H1 (cell line): ENCODE measurements at regions not wholly inside any gene's neighbourhood (a gene's known extent, or its start where the extent isn't known, plus 50 kb on each side); places are given as distances from the start of the nearest gene placed in this dataset.

Experiments used
- CTCF ChIA-PET: fragments of 300-600 bp; sonication (Branson Sonifier 250); formaldehyde crosslinking; loops from one replicate; lab custom pipeline; 2021; ENCODE audit not compliant: partially characterized antibody; lab: Charles Lee
- POLR2A ChIA-PET: fragments of 300-600 bp; sonication (Branson Sonifier 250); formaldehyde crosslinking; loops from one replicate; lab custom pipeline; 2021; ENCODE audit warnings: inconsistent platforms; ENCODE audit not compliant: partially characterized antibody; lab: Charles Lee
- DNase-seq, 2 experiments: peaks; one replicate each; pipeline versions ENCODE4 v3.0.0 to v3.0.0-alpha.2; 2010 to 2022; ENCODE audit warnings: low spot score in 2 of 2, low read depth in 1 of 2, mixed read lengths in 1 of 2
- FAIRE-seq: peaks from 2 replicates; lab custom pipeline; 2011; peaks lifted over from hg19 to GRCh38; lab: Jason Lieb, UNC
- H2AFZ ChIP-seq: 2 replicates; pipeline ENCODE4 v1.8.1; 2012; ENCODE audit warnings: low read length, inconsistent platforms
- H2AK5ac ChIP-seq: 2 replicates; pipeline ENCODE4 v1.6.1; 2013; ENCODE audit warnings: low read depth, low read length
- H2BK120ac ChIP-seq: replicated peaks from 2 replicates; pipeline ENCODE3; 2013; ENCODE audit warnings: low read depth, low read length, inconsistent platforms
- H2BK12ac ChIP-seq: 2 replicates; pipeline ENCODE4 v1.6.1; 2013; ENCODE audit warnings: low read depth, low read length
- H2BK15ac ChIP-seq: 2 replicates; pipeline ENCODE4 v1.6.1; 2013; ENCODE audit warnings: low read length
- H2BK20ac ChIP-seq: 2 replicates; pipeline ENCODE4 v1.6.1; 2013; ENCODE audit warnings: low read length
- H2BK5ac ChIP-seq: 2 replicates; pipeline ENCODE4 v1.6.1; 2013; ENCODE audit warnings: low read depth, low read length
- H3K14ac ChIP-seq: 2 replicates; pipeline ENCODE4 v1.6.1; 2013; ENCODE audit warnings: inconsistent platforms; ENCODE audit not compliant: insufficient read length
- H3K18ac ChIP-seq: 2 replicates; pipeline ENCODE4 v1.6.1; 2013; ENCODE audit warnings: low read length; ENCODE audit errors: extremely low read depth
- H3K23ac ChIP-seq: 2 replicates; pipeline ENCODE4 v1.6.1; 2013; ENCODE audit warnings: inconsistent platforms; ENCODE audit not compliant: insufficient read length
- H3K23me2 ChIP-seq: 2 replicates; pipeline ENCODE4 v1.6.1; 2013; ENCODE audit warnings: low read depth, low read length
- H3K27ac ChIP-seq: 2 replicates; pipeline ENCODE4 v1.6.1; 2011; ENCODE audit warnings: low read depth, low read length, inconsistent platforms
- H3K27me3 ChIP-seq, 4 experiments: replicated peaks in 1 of 4; 1 replicate in 1 of 4; 2 replicates in 3 of 4; pipeline versions ENCODE4 v1.6.1 to v1.8.1; 2011 to 2013; ENCODE audit warnings: low read length in 3 of 4, mild to moderate bottlenecking in 3 of 4, inconsistent platforms in 2 of 4, mixed read lengths in 2 of 4, moderate library complexity in 1 of 4; ENCODE audit not compliant: control insufficient read depth in 3 of 4, insufficient read depth in 3 of 4; ENCODE audit errors: extremely low read depth in 1 of 4
- H3K36me3 ChIP-seq, 4 experiments: 2 replicates each; pipeline versions ENCODE4 v1.6.1 to v1.8.1; 2011 to 2013; ENCODE audit warnings: mild to moderate bottlenecking in 4 of 4, low read length in 3 of 4, moderate library complexity in 2 of 4, control low read depth in 1 of 4, inconsistent platforms in 1 of 4; ENCODE audit not compliant: insufficient read depth in 4 of 4, control insufficient read depth in 2 of 4
- H3K4ac ChIP-seq: replicated peaks from 2 replicates; pipeline ENCODE3; 2013; ENCODE audit warnings: low read length, low read depth, mixed read lengths, inconsistent platforms; ENCODE audit not compliant: insufficient read length
- H3K4me1 ChIP-seq, 4 experiments: replicated peaks in 1 of 4; 1 replicate in 1 of 4; 2 replicates in 3 of 4; pipeline versions ENCODE4 v1.6.1 to v1.8.1; 2011 to 2013; ENCODE audit warnings: low read length in 3 of 4, inconsistent platforms in 2 of 4, mixed read lengths in 1 of 4; ENCODE audit not compliant: insufficient read depth in 4 of 4, control insufficient read depth in 3 of 4
- H3K4me2 ChIP-seq, 2 experiments: 2 replicates each; pipeline versions ENCODE4 v1.6.1 to v1.8.1; 2011 to 2013; ENCODE audit warnings: low read depth in 2 of 2, low read length in 2 of 2, control low read depth in 1 of 2, inconsistent platforms in 1 of 2, mild to moderate bottlenecking in 1 of 2; ENCODE audit not compliant: insufficient read depth in 1 of 2
- H3K4me3 ChIP-seq, 4 experiments: fragments of 200-600, 300-600 bp in 1 of 4; sonication (generic), shearing (Covaris generic), sonication (Bioruptor Twin) in 1 of 4; 2 replicates each; pipeline versions ENCODE4 v1.5.1 to v1.8.1; 2011 to 2016; ENCODE audit warnings: low read length in 4 of 4, low read depth in 3 of 4, control low read depth in 2 of 4, inconsistent platforms in 2 of 4, mild to moderate bottlenecking in 2 of 4, mixed read lengths in 1 of 4, moderate library complexity in 1 of 4; ENCODE audit not compliant: insufficient read depth in 2 of 4; ENCODE audit errors: extremely low read depth in 1 of 4
- H3K56ac ChIP-seq: replicated peaks from 2 replicates; pipeline ENCODE3; 2013; ENCODE audit warnings: low read depth, mild to moderate bottlenecking, mixed read lengths, low read length, inconsistent platforms; ENCODE audit not compliant: insufficient read length
- H3K79me1 ChIP-seq: 2 replicates; pipeline ENCODE4 v1.6.1; 2013; ENCODE audit warnings: low read depth, low read length, control low read depth
- H3K79me2 ChIP-seq, 2 experiments: 2 replicates each; pipeline versions ENCODE4 v1.6.1 to v1.8.1; 2012 to 2013; ENCODE audit warnings: low read length in 2 of 2, mild to moderate bottlenecking in 2 of 2, inconsistent platforms in 1 of 2; ENCODE audit not compliant: insufficient read depth in 2 of 2, control insufficient read depth in 1 of 2
- H3K9ac ChIP-seq, 4 experiments: replicated peaks in 1 of 4; 1 replicate in 1 of 4; 2 replicates in 3 of 4; pipeline versions ENCODE4 v1.6.1 to v1.8.1; 2011 to 2013; ENCODE audit warnings: low read depth in 3 of 4, low read length in 3 of 4, control low read depth in 2 of 4, mild to moderate bottlenecking in 2 of 4, moderate library complexity in 2 of 4, inconsistent platforms in 1 of 4; ENCODE audit errors: extremely low read depth in 1 of 4
- H3K9me3 ChIP-seq, 2 experiments: 2 replicates each; pipeline versions ENCODE4 v1.6.1 to v1.8.1; 2012 to 2013; ENCODE audit warnings: mild to moderate bottlenecking in 2 of 2, moderate library complexity in 2 of 2, control low read depth in 1 of 2, inconsistent platforms in 1 of 2, low read depth in 1 of 2, low read length in 1 of 2, mixed read lengths in 1 of 2; ENCODE audit not compliant: insufficient read depth in 2 of 2
- H4K20me1 ChIP-seq, 2 experiments: replicated peaks in 1 of 2; 2 replicates each; pipeline versions ENCODE3 to v1.8.1; 2011 to 2013; ENCODE audit warnings: inconsistent platforms in 2 of 2, low read length in 2 of 2, mild to moderate bottlenecking in 1 of 2; ENCODE audit not compliant: insufficient read depth in 2 of 2, control insufficient read depth in 1 of 2
- H4K5ac ChIP-seq: 2 replicates; pipeline ENCODE4 v1.6.1; 2013; ENCODE audit warnings: low read length, low read depth, mixed read lengths, inconsistent platforms; ENCODE audit not compliant: insufficient read length
- H4K8ac ChIP-seq: 2 replicates; pipeline ENCODE4 v1.8.0; 2013; ENCODE audit warnings: mild to moderate bottlenecking, moderate library complexity, low read length, inconsistent platforms; ENCODE audit not compliant: insufficient read depth; ENCODE audit errors: extremely low read depth
- H4K91ac ChIP-seq: replicated peaks from 2 replicates; pipeline ENCODE3; 2013; ENCODE audit warnings: low read length, mixed read lengths, inconsistent platforms; ENCODE audit not compliant: insufficient read length
- BACH1 ChIP-seq: IDR thresholded peaks from 2 replicates; pipeline ENCODE4 v1.6.1; 2012; ENCODE audit warnings: low read length, improper control_type of control experiment
- CHD1 ChIP-seq: IDR thresholded peaks from 2 replicates; pipeline ENCODE4 v1.6.1; 2012; ENCODE audit warnings: low read depth, low read length, improper control_type of control experiment
- GTF2F1 ChIP-seq: IDR thresholded peaks from 2 replicates; pipeline ENCODE4 v1.6.1; 2012; ENCODE audit warnings: low read depth, low read length, improper control_type of control experiment, borderline replicate concordance
- HDAC6 ChIP-seq: IDR thresholded peaks from one replicate; pipeline ENCODE4 v1.7.1; 2012; ENCODE audit warnings: low read depth, mild to moderate bottlenecking, inconsistent platforms, low read length, moderate library complexity
- JUND ChIP-seq: IDR thresholded peaks from 2 replicates; pipeline ENCODE4 v1.6.1; 2011; ENCODE audit warnings: mild to moderate bottlenecking, improper control_type of control experiment, low read length
- RFX5 ChIP-seq: IDR thresholded peaks from 2 replicates; pipeline ENCODE4 v1.6.1; 2011; ENCODE audit warnings: low read depth, low read length, improper control_type of control experiment, borderline replicate concordance
- RNF2 ChIP-seq: fragments of 200-900, 300-1000 bp; sonication (generic); IDR thresholded peaks from 2 replicates; pipeline ENCODE4 v1.7.1; 2016; ENCODE audit warnings: borderline replicate concordance, low read depth, mild to moderate bottlenecking, antibody characterized with exemption, low read length; ENCODE audit not compliant: poor library complexity, severe bottlenecking; ENCODE audit errors: missing control alignments
- SP2 ChIP-seq: IDR thresholded peaks from 2 replicates; pipeline ENCODE4 v1.6.1; 2012; ENCODE audit warnings: mild to moderate bottlenecking, low read length, inconsistent platforms
- TEAD4 ChIP-seq: IDR thresholded peaks from 2 replicates; pipeline ENCODE4 v1.6.1; 2012; ENCODE audit warnings: low read depth, low read length, inconsistent platforms, mixed read lengths
- ZNF274 ChIP-seq: IDR thresholded peaks from 2 replicates; pipeline ENCODE4 v1.7.0; 2012; ENCODE audit warnings: low read length, borderline replicate concordance; ENCODE audit errors: extremely low read depth
- WGBS, 2 experiments: shearing (Covaris generic) in 1 of 2; methylation state at CpG; one replicate each; pipeline versions ENCODE4 v1.1.6 to v1.1.7; 2013 to 2015; ENCODE audit warnings: low lambda C conversion rate in 2 of 2, mixed read lengths in 2 of 2, inconsistent platforms in 1 of 2, low coverage in 1 of 2, missing lambda C conversion rate in 1 of 2; ENCODE audit not compliant: insufficient replicate concordance in 2 of 2, insufficient coverage in 1 of 2, insufficient read length in 1 of 2; ENCODE audit errors: extremely low coverage in 1 of 2, missing lambda C conversion rate in 1 of 2; 5-methylcytosine and 5-hydroxymethylcytosine counted together
- TF ChIP-seq, protein P1 (sequence below): IDR thresholded peaks from 2 replicates; pipeline ENCODE4 v1.6.1; 2011; ENCODE audit warnings: low read length, improper control_type of control experiment
- TF ChIP-seq, protein P2 (sequence below): IDR thresholded peaks from 2 replicates; pipeline ENCODE4 v1.6.1; 2012; ENCODE audit warnings: inconsistent platforms

DNA sequence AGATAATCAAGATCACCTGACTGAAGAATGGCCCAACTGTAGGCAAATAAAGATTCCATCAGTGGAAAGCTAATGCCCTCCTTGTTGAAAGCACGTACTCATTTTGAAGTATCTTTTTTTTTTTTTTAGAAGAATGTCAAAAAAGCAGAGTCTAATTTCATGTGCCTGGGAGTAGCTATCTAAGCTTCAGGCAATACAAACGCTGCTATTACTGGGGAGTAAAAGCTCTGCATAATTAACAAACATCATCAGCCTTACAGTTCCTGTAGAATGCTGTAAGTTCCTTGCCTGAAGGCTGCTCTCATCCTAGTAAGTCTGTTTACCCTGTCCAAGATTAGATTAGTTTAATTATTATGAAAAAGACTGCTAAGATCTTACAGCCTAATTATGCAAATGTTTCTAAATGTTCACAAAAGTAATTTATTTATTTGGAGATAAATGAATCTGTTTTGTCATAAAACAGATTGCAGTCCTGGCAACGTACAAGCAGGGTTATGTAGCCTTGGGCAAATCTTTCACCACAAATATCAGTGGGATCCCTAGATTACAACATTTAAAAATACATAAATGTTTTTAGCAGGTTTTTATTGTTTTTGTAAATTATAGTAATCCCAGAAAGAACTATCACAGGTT is 451.3 kb upstream of the AGTR1 start:
- Histone ChIP-seq H4K8ac (no peak overlapping the region), H3K14ac (no peak overlapping the region), H2BK15ac (no peak overlapping the region), H2BK12ac (no peak overlapping the region), H3K4me3 (no peak overlapping the region), H3K9me3 (no peaks in the 10 kb centered on the region), H4K91ac (no peak overlapping the region), H3K79me1 (no peaks in the 10 kb centered on the region), H3K9ac (no peak overlapping the region), H3K4ac (no peak overlapping the region), H4K20me1 (no peaks in the 10 kb centered on the region), H3K18ac (no peak overlapping the region), H2BK5ac (no peak overlapping the region), H3K27me3 (no peaks in the 10 kb centered on the region), H2BK20ac (no peak overlapping the region), H3K36me3 (no peaks in the 10 kb centered on the region), H3K56ac (no peak overlapping the region), H4K5ac (no peak overlapping the region), H2AK5ac (no peak overlapping the region), H3K4me1 (no peaks in the 10 kb centered on the region), H2AFZ (no peak overlapping the region), H3K27ac (no peak overlapping the region), H3K23me2 (no peaks in the 10 kb centered on the region), H3K23ac (no peak overlapping the region), H2BK120ac (no peak overlapping the region), H3K79me2 (no peaks in the 10 kb centered on the region), H3K4me2 (no peak overlapping the region)
- POLR2A ChIA-PET = no interaction called here
- FAIRE-seq (no peak), DNase-seq (no peak)
- CTCF ChIA-PET = interaction anchor here (0.6 to 1.8 kb wide), 3 partner anchors 10 to 864 kb away, joined by 3 to 5 read pairs (median 3); no protein-coding TSS in a partner anchor
- WGBS, 2 experiments = 88% methylated on average over 3 of the region's 3 CpGs; no CpG with 5 or more reads in 1 of the 2 experiments
- TF ChIP-seq ZNF274 = no peak
- TF ChIP-seq RNF2 = no peak
- TF ChIP-seq, protein P1, sequence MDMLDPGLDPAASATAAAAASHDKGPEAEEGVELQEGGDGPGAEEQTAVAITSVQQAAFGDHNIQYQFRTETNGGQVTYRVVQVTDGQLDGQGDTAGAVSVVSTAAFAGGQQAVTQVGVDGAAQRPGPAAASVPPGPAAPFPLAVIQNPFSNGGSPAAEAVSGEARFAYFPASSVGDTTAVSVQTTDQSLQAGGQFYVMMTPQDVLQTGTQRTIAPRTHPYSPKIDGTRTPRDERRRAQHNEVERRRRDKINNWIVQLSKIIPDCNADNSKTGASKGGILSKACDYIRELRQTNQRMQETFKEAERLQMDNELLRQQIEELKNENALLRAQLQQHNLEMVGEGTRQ = no peak
- no peak for TF ChIP-seq JUND
- TF ChIP-seq RFX5 = no peak
- TF ChIP-seq CHD1 = no peak
- TF ChIP-seq, protein P2, sequence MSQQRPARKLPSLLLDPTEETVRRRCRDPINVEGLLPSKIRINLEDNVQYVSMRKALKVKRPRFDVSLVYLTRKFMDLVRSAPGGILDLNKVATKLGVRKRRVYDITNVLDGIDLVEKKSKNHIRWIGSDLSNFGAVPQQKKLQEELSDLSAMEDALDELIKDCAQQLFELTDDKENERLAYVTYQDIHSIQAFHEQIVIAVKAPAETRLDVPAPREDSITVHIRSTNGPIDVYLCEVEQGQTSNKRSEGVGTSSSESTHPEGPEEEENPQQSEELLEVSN = no peak
- TF ChIP-seq TEAD4 = no peak
- TF ChIP-seq HDAC6 = no peak
- TF ChIP-seq BACH1 = no peak
- TF ChIP-seq SP2 = no peak
- no peak for TF ChIP-seq GTF2F1
